ENCODE measurements at regions not wholly inside any gene's neighbourhood (a gene's known extent, or its start where the extent isn't known, plus 50 kb on each side); places are given as distances from the start of the nearest gene placed in this dataset.

DNA sequence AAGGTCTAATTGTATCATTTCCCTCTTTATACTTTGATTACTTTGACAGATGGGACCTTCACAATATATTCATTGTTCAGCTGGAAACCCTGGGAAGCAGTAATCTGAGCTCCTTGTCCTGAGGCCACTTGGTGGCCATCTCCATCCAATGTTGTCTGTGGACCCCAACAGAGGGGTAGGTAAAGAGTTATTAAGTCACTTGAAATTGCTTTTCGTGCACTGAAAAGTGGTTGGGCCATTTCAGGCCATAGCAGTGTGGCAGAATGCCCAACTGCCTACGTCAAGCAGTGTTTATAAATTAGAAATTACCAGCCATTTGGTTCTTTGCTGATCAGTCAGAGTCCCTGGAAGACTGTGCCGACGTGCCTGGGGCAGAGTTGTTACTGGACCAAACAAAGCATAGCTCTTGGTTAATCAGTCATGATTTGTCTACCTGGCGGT, 308.3 kb upstream of the USP25 start:
- Histone ChIP-seq H3K27ac (ENCODE audit: low read depth, low read length) (no peak overlapping the region), H3K4me1 (ENCODE audit: insufficient read depth, low read length) (peaks cover 19% of the 10 kb centered on the region), H4K20me1 (ENCODE audit: insufficient read depth, low read length) (no peaks in the 10 kb centered on the region), H3K27me3 (ENCODE audit: insufficient read depth, low read length) (no peaks in the 10 kb centered on the region), H3K9ac (ENCODE audit: low read length) (no peak overlapping the region), H3K36me3 (ENCODE audit: insufficient read depth, low read length) (no peaks in the 10 kb centered on the region), H3K4me3 (ENCODE audit: insufficient read depth, low read depth, low read length) (no peak overlapping the region), H3K79me2 (ENCODE audit: insufficient read depth, low read length) (no peaks in the 10 kb centered on the region), H2AFZ (ENCODE audit: low read depth, low read length) (no peak overlapping the region), H3K9me3 (ENCODE audit: insufficient read depth, low read depth, low read length) (no peaks in the 10 kb centered on the region), H3K4me2 (ENCODE audit: low read length) (no peak overlapping the region)
- no peak overlapping the region for H3K27ac Mint-ChIP-seq (ENCODE audit: unreplicated experiment)
- DNase-seq (ENCODE audit: low read depth): peak; percentile 51
- no peak overlapping the region for H3K4me3 Mint-ChIP-seq (ENCODE audit: unreplicated experiment)
- no peaks in the 10 kb centered on the region for H3K9me3 Mint-ChIP-seq (ENCODE audit: unreplicated experiment)
- FAIRE-seq: no peak
- no peaks in the 10 kb centered on the region for H3K36me3 Mint-ChIP-seq (ENCODE audit: low read depth, unreplicated experiment)
- peaks cover 31% of the 10 kb centered on the region for H3K4me1 Mint-ChIP-seq (ENCODE audit: low read depth, unreplicated experiment)
- TF ChIP-seq EZH2 (IDR thresholded peaks at IDR 0.05; ENCODE audit: insufficient read depth, low read length) (no peak), CTCF (IDR thresholded peaks at IDR 0.05; ENCODE audit: insufficient read depth, low read depth, low read length) (no peak)
- no peaks in the 10 kb centered on the region for H3K27me3 Mint-ChIP-seq (ENCODE audit: low read depth, unreplicated experiment)

DNA sequence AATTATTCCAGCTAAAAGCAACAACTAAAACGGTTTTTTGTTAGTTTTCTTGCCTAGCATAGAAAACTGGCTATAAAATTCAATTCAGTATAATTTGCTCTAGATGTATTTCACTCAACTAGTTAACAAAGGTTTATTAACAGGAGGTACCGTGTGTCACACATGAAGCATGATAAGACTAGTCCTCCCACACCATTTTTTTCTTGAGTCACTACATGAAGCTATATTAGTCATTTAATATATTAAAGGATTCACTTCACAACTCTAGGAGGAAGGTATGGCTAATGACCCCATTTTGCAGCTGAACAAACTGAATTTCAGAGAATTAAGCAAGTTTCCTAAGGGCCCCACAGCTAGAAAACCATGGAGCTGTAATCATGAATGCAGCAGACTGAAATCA, 307.8 kb upstream of the USP25 start:
- peaks cover 31% of the 10 kb centered on the region for H3K4me1 Mint-ChIP-seq (ENCODE audit: low read depth, unreplicated experiment)
- peak overlapping the region; percentile 82 for H3K27ac ChIP-seq (ENCODE audit: low read depth, low read length)

More for the DNA sequence above, 307.8 kb upstream of the USP25 start:
- TF ChIP-seq CTCF (IDR thresholded peaks at IDR 0.05; ENCODE audit: insufficient read depth, low read depth, low read length) (no peak), EZH2 (IDR thresholded peaks at IDR 0.05; ENCODE audit: insufficient read depth, low read length) (no peak)
- Histone ChIP-seq H3K9me3 (ENCODE audit: insufficient read depth, low read depth, low read length) (no peaks in the 10 kb centered on the region), H3K4me3 (ENCODE audit: insufficient read depth, low read depth, low read length) (no peak overlapping the region), H3K4me1 (ENCODE audit: insufficient read depth, low read length) (peaks cover 19% of the 10 kb centered on the region), H3K4me2 (ENCODE audit: low read length) (peak overlapping the region; percentile 68), H3K36me3 (ENCODE audit: insufficient read depth, low read length) (no peaks in the 10 kb centered on the region), H4K20me1 (ENCODE audit: insufficient read depth, low read length) (no peaks in the 10 kb centered on the region), H3K27me3 (ENCODE audit: insufficient read depth, low read length) (no peaks in the 10 kb centered on the region), H3K79me2 (ENCODE audit: insufficient read depth, low read length) (no peaks in the 10 kb centered on the region), H2AFZ (ENCODE audit: low read depth, low read length) (no peak overlapping the region), H3K9ac (ENCODE audit: low read length) (peak overlapping the region; percentile 44)
- no peak for FAIRE-seq
- Mint-ChIP-seq H3K4me3 (ENCODE audit: unreplicated experiment) (no peak overlapping the region), H3K27ac (ENCODE audit: unreplicated experiment) (peak overlapping the region; percentile 78), H3K27me3 (ENCODE audit: low read depth, unreplicated experiment) (no peaks in the 10 kb centered on the region), H3K9me3 (ENCODE audit: unreplicated experiment) (no peaks in the 10 kb centered on the region), H3K36me3 (ENCODE audit: low read depth, unreplicated experiment) (no peaks in the 10 kb centered on the region)
- peak; percentile 70 for DNase-seq (ENCODE audit: low read depth)

Measured in astrocyte (in vitro differentiated cells and primary cell).